HFFc6 (cell line): ENCODE measurements at regions not wholly inside any gene's neighbourhood (a gene's known extent, or its start where the extent isn't known, plus 50 kb on each side); places are given as distances from the start of the nearest gene placed in this dataset.

ENCODE experiments used
- DNase-seq: peaks from one replicate; pipeline ENCODE4 v3.0.0-alpha.2; 2018
- H3K27ac Mint-ChIP-seq: 2 replicates; pipeline ENCODE4 v1.8.0; 2020; ENCODE audit warnings: mild to moderate bottlenecking, mixed read lengths
- H3K27me3 Mint-ChIP-seq: 2 replicates; pipeline ENCODE4 v1.8.0; 2021; ENCODE audit warnings: mild to moderate bottlenecking, moderate library complexity, mixed read lengths; ENCODE audit not compliant: insufficient read depth
- H3K36me3 Mint-ChIP-seq: 2 replicates; pipeline ENCODE4 v1.8.0; 2021; ENCODE audit warnings: low read depth, mixed read lengths
- H3K4me1 Mint-ChIP-seq: 2 replicates; pipeline ENCODE4 v1.8.0; 2020; ENCODE audit warnings: low read depth, mixed read lengths
- H3K4me3 Mint-ChIP-seq: 2 replicates; pipeline ENCODE4 v1.8.0; 2020; ENCODE audit warnings: mild to moderate bottlenecking, moderate library complexity, mixed read lengths
- H3K9me3 Mint-ChIP-seq: 2 replicates; pipeline ENCODE4 v1.8.0; 2020; ENCODE audit warnings: mild to moderate bottlenecking, mixed read lengths
- TF ChIP-seq, protein P1 (sequence below): fragments of 200-600 bp; sonication (generic); IDR thresholded peaks from 2 replicates; pipeline ENCODE4 v1.5.0; 2021; ENCODE audit warnings: antibody characterized with exemption, mild to moderate bottlenecking

GRCh38 chr11:93945596-93945995 lies 75.6 kb upstream of the HEPHL1 start:
- Mint-ChIP-seq H3K27ac (no peak overlapping the region; the same call in 1 of the 2 replicates), H3K4me1 (peaks cover 35% of the 10 kb centered on the region), H3K36me3 (no peaks in the 10 kb centered on the region), H3K4me3 (no peak overlapping the region; the same call in 1 of the 2 replicates), H3K9me3 (no peaks in the 10 kb centered on the region), H3K27me3 (no peaks in the 10 kb centered on the region; the same call in 1 of the 2 replicates)
- TF ChIP-seq, protein P1, sequence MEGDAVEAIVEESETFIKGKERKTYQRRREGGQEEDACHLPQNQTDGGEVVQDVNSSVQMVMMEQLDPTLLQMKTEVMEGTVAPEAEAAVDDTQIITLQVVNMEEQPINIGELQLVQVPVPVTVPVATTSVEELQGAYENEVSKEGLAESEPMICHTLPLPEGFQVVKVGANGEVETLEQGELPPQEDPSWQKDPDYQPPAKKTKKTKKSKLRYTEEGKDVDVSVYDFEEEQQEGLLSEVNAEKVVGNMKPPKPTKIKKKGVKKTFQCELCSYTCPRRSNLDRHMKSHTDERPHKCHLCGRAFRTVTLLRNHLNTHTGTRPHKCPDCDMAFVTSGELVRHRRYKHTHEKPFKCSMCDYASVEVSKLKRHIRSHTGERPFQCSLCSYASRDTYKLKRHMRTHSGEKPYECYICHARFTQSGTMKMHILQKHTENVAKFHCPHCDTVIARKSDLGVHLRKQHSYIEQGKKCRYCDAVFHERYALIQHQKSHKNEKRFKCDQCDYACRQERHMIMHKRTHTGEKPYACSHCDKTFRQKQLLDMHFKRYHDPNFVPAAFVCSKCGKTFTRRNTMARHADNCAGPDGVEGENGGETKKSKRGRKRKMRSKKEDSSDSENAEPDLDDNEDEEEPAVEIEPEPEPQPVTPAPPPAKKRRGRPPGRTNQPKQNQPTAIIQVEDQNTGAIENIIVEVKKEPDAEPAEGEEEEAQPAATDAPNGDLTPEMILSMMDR: no peak
- DNase-seq: no peak

- H3K36me3 Mint-ChIP-seq: no peaks in the 10 kb centered on the region
- no peaks in the 10 kb centered on the region; the same call in none of the 2 replicates for H3K27me3 Mint-ChIP-seq
- peaks cover 10% of the 10 kb centered on the region for H3K4me1 Mint-ChIP-seq
- no peak overlapping the region for H3K27ac Mint-ChIP-seq
- no peaks in the 10 kb centered on the region for H3K9me3 Mint-ChIP-seq
- no peak overlapping the region for H3K4me3 Mint-ChIP-seq
- no peak for DNase-seq
- TF ChIP-seq, protein P1: no peak
Observed at GRCh38 chr11:93952082-93952780, 68.9 kb upstream of the HEPHL1 start.

- Mint-ChIP-seq H3K27ac (no peak overlapping the region), H3K4me1 (peaks cover 6% of the 10 kb centered on the region; the same call in 1 of the 2 replicates), H3K4me3 (no peak overlapping the region), H3K27me3 (peaks cover 18% of the 10 kb centered on the region), H3K9me3 (no peaks in the 10 kb centered on the region), H3K36me3 (no peaks in the 10 kb centered on the region)
- TF ChIP-seq, protein P1: no peak
- no peak for DNase-seq
Observed at GRCh38 chr11:93957397-93957952, 63.7 kb upstream of the HEPHL1 start.

- TF ChIP-seq, protein P1: no peak
- no peak overlapping the region for H3K4me3 Mint-ChIP-seq
- peaks cover 6% of the 10 kb centered on the region; the same call in 1 of the 2 replicates for H3K4me1 Mint-ChIP-seq
- no peaks in the 10 kb centered on the region for H3K9me3 Mint-ChIP-seq
- no peak for DNase-seq
- no peaks in the 10 kb centered on the region for H3K36me3 Mint-ChIP-seq
- peaks cover 27% of the 10 kb centered on the region for H3K27me3 Mint-ChIP-seq
- H3K27ac Mint-ChIP-seq: no peak overlapping the region
Observed at GRCh38 chr11:93958991-93959390, 62.2 kb upstream of the HEPHL1 start.

GRCh38 chr11:93959663-93960062 lies 61.5 kb upstream of the HEPHL1 start:
- TF ChIP-seq, protein P1: no peak
- Mint-ChIP-seq H3K4me1 (peaks cover 6% of the 10 kb centered on the region; the same call in 1 of the 2 replicates), H3K27me3 (peaks cover 31% of the 10 kb centered on the region), H3K9me3 (no peaks in the 10 kb centered on the region), H3K27ac (no peak overlapping the region), H3K36me3 (no peaks in the 10 kb centered on the region), H3K4me3 (no peak overlapping the region)
- no peak for DNase-seq
